GM23338 (cell line): ENCODE measurements at regions not wholly inside any gene's neighbourhood (a gene's known extent, or its start where the extent isn't known, plus 50 kb on each side); places are given as distances from the start of the nearest gene placed in this dataset.

ENCODE experiments used
- ATAC-seq: fragments of 200-7000 bp; cut with Tn5 transposase; 3 replicates; pipeline ENCODE4 v1.9.1; 2020
- DNase-seq: peaks from one replicate; pipeline ENCODE4 v3.0.0-alpha.2; 2015; ENCODE audit warnings: low spot score
- H2AFZ ChIP-seq: fragments of 200-600 bp; sonication (generic); 2 replicates; pipeline ENCODE4 v1.8.0; 2016; ENCODE audit warnings: antibody characterized with exemption, mild to moderate bottlenecking, moderate library complexity
- H3F3A ChIP-seq: fragments of 200-600 bp; sonication (generic); replicated peaks from 2 replicates; pipeline ENCODE4 v1.8.0; 2017; ENCODE audit warnings: antibody characterized with exemption, mixed run types, low read depth
- H3K27ac ChIP-seq: fragments of 200-600 bp; sonication (generic); 2 replicates; pipeline ENCODE4 v1.6.1; 2016; ENCODE audit warnings: low read depth
- H3K27me3 ChIP-seq: fragments of 200-600 bp; sonication (generic); 2 replicates; pipeline ENCODE4 v1.8.0; 2016; ENCODE audit warnings: mild to moderate bottlenecking, mixed run types, moderate library complexity; ENCODE audit not compliant: insufficient read depth
- H3K36me3 ChIP-seq: fragments of 200-600 bp; sonication (generic); 2 replicates; pipeline ENCODE4 v1.8.0; 2016; ENCODE audit warnings: mild to moderate bottlenecking; ENCODE audit not compliant: insufficient read depth
- H3K4me1 ChIP-seq: fragments of 200-600 bp; sonication (generic); 2 replicates; pipeline ENCODE4 v1.8.0; 2016; ENCODE audit warnings: mild to moderate bottlenecking, moderate library complexity; ENCODE audit not compliant: insufficient read depth
- H3K4me2 ChIP-seq: fragments of 200-600 bp; sonication (generic); 2 replicates; pipeline ENCODE4 v1.7.1; 2017; ENCODE audit warnings: mixed run types
- H3K4me3 ChIP-seq: fragments of 200-600 bp; sonication (generic); 2 replicates; pipeline ENCODE4 v1.6.1; 2016; ENCODE audit warnings: mixed run types
- H3K79me2 ChIP-seq: fragments of 200-600 bp; sonication (generic); replicated peaks from 2 replicates; pipeline ENCODE4 v1.8.0; 2017; ENCODE audit warnings: mild to moderate bottlenecking; ENCODE audit not compliant: insufficient read depth
- H3K9me2 ChIP-seq: fragments of 200-600 bp; sonication (generic); 2 replicates; pipeline ENCODE4 v1.8.0; 2017; ENCODE audit not compliant: insufficient read depth
- H4K20me1 ChIP-seq: fragments of 200-600 bp; sonication (generic); replicated peaks from 2 replicates; pipeline ENCODE4 v1.8.0; 2017; ENCODE audit warnings: mild to moderate bottlenecking; ENCODE audit not compliant: insufficient read depth
- H3K27ac Mint-ChIP-seq: 2 replicates; pipeline ENCODE4 v1.8.0; 2020; ENCODE audit warnings: inconsistent platforms, mild to moderate bottlenecking, moderate library complexity, mixed read lengths
- H3K27me3 Mint-ChIP-seq: 3 replicates; pipeline ENCODE4 v1.8.0; 2022; ENCODE audit warnings: low read depth, mild to moderate bottlenecking, moderate library complexity, mixed read lengths, inconsistent platforms; ENCODE audit not compliant: insufficient read depth, poor library complexity
- H3K36me3 Mint-ChIP-seq: 3 replicates; pipeline ENCODE4 v1.8.0; 2021; ENCODE audit warnings: low read depth, mild to moderate bottlenecking, inconsistent platforms, moderate library complexity, mixed read lengths
- H3K4me1 Mint-ChIP-seq: 3 replicates; pipeline ENCODE4 v1.8.0; 2020; ENCODE audit warnings: mild to moderate bottlenecking, inconsistent platforms, mixed read lengths
- H3K4me3 Mint-ChIP-seq: 3 replicates; pipeline ENCODE4 v1.8.0; 2021; ENCODE audit warnings: moderate library complexity, mild to moderate bottlenecking, inconsistent platforms, mixed read lengths
- H3K9me3 Mint-ChIP-seq: 3 replicates; pipeline ENCODE4 v1.8.0; 2020; ENCODE audit warnings: moderate library complexity, mild to moderate bottlenecking, inconsistent platforms, mixed read lengths
- CREB1 ChIP-seq: fragments of 250-450 bp; sonication (Bioruptor Pico); IDR thresholded peaks from 2 replicates; pipeline ENCODE4 v1.5.0; 2020; ENCODE audit warnings: low read depth, mild to moderate bottlenecking, moderate library complexity
- CTCF ChIP-seq, 2 experiments: fragments of 200-600 bp in 1 of 2; sonication (generic) in 1 of 2; conservative IDR thresholded peaks; 2 replicates each; pipeline versions ENCODE4 v1.5.1 to v1.6.1; 2016 to 2017; ENCODE audit warnings: antibody characterized with exemption in 2 of 2, low read depth in 2 of 2, mild to moderate bottlenecking in 2 of 2, moderate library complexity in 1 of 2
- ETS1 ChIP-seq: IDR thresholded peaks from 2 replicates; pipeline ENCODE4 v1.6.1; 2016; ENCODE audit warnings: antibody characterized with exemption
- EZH2 ChIP-seq: fragments of 200-600 bp; sonication (generic); IDR thresholded peaks from one replicate; pipeline ENCODE4 v1.8.0; 2017; ENCODE audit warnings: antibody characterized with exemption, mild to moderate bottlenecking, low read depth; ENCODE audit not compliant: unreplicated experiment
- EZH2phosphoT487 ChIP-seq: fragments of 200-600 bp; sonication (generic); IDR thresholded peaks from one replicate; pipeline ENCODE4 v1.8.1; 2018; ENCODE audit warnings: antibody characterized with exemption; ENCODE audit not compliant: unreplicated experiment
- JUNB ChIP-seq: IDR thresholded peaks from one replicate; pipeline ENCODE4 v1.6.1; 2016; ENCODE audit warnings: antibody characterized with exemption; ENCODE audit not compliant: unreplicated experiment
- NANOG ChIP-seq: IDR thresholded peaks from 2 replicates; pipeline ENCODE4 v1.6.1; 2016; ENCODE audit warnings: antibody characterized with exemption, borderline replicate concordance
- POLR2AphosphoS5 ChIP-seq: IDR thresholded peaks from 2 replicates; pipeline ENCODE4 v1.6.1; 2016; ENCODE audit warnings: antibody characterized with exemption, low read depth
- REST ChIP-seq: IDR thresholded peaks from one replicate; pipeline ENCODE4 v1.6.1; 2018; ENCODE audit warnings: antibody characterized with exemption; ENCODE audit not compliant: unreplicated experiment
- STAT1 ChIP-seq: IDR thresholded peaks from one replicate; pipeline ENCODE4 v1.6.1; 2016; ENCODE audit warnings: antibody characterized with exemption; ENCODE audit not compliant: unreplicated experiment
- ZNF114 ChIP-seq: fragments of 250-450 bp; sonication (Bioruptor Pico); IDR thresholded peaks from 2 replicates; pipeline ENCODE4 v1.5.0; 2020; ENCODE audit warnings: mild to moderate bottlenecking, moderate library complexity
- ZNF331 ChIP-seq: fragments of 250-450 bp; sonication (Bioruptor Pico); IDR thresholded peaks from 2 replicates; pipeline ENCODE4 v1.5.0; 2020; ENCODE audit warnings: low read depth, mild to moderate bottlenecking, moderate library complexity

GRCh38 chr2:164103271-164103670 lies 367.5 kb upstream of the FIGN start (continued):
- TF ChIP-seq CTCF (conservative IDR thresholded peaks at IDR 0.05; ENCODE audit: low read depth in 2 of 2) (no peak), CREB1 (CRISPR knock-in tag) (no peak), ZNF114 (CRISPR knock-in tag) (no peak), EZH2phosphoT487 (no peak)

GRCh38 chr2:164102366-164102765 lies 366.6 kb upstream of the FIGN start:
- no peak for DNase-seq
- Histone ChIP-seq H3K27me3 (no peaks in the 10 kb centered on the region), H3K4me1 (peaks cover 18% of the 10 kb centered on the region), H3K4me2 (no peak overlapping the region), H3K79me2 (no peaks in the 10 kb centered on the region), H3F3A (no peaks in the 10 kb centered on the region), H3K36me3 (no peaks in the 10 kb centered on the region), H3K9me2 (no peaks in the 10 kb centered on the region), H3K4me3 (no peak overlapping the region), H3K27ac (no peak overlapping the region), H2AFZ (no peak overlapping the region), H4K20me1 (no peaks in the 10 kb centered on the region)
- Mint-ChIP-seq H3K4me3 (no peak overlapping the region), H3K27me3 (peaks cover 2% of the 10 kb centered on the region), H3K36me3 (no peaks in the 10 kb centered on the region; the same call in 2 of the 3 replicates), H3K9me3 (no peaks in the 10 kb centered on the region), H3K27ac (no peak overlapping the region), H3K4me1 (peaks cover 14% of the 10 kb centered on the region)
- ATAC-seq: no peak
- no peak for TF ChIP-seq ETS1
- TF ChIP-seq JUNB: no peak
- no peak for TF ChIP-seq ZNF331 (CRISPR knock-in tag)
- TF ChIP-seq CTCF (conservative IDR thresholded peaks at IDR 0.05; ENCODE audit: low read depth in 2 of 2): no peak
- no peak for TF ChIP-seq EZH2
- TF ChIP-seq ZNF114 (CRISPR knock-in tag): no peak
- TF ChIP-seq POLR2AphosphoS5: no peak
- no peak for TF ChIP-seq EZH2phosphoT487
- no peak for TF ChIP-seq NANOG
- no peak for TF ChIP-seq CREB1 (CRISPR knock-in tag)
- no peak for TF ChIP-seq REST
- TF ChIP-seq STAT1: no peak
